ENCODE measurements at regions not wholly inside any gene's neighbourhood (a gene's known extent, or its start where the extent isn't known, plus 50 kb on each side); places are given as distances from the start of the nearest gene placed in this dataset.

- DNase-seq (no peak), ATAC-seq (ENCODE audit: low read depth) (no peak)
- no peaks in the 10 kb centered on the region for H4K20me1 ChIP-seq (ENCODE audit: insufficient read depth, low read length)
- H3K14ac ChIP-seq (replicated peaks; ENCODE audit: low read depth, low read length) = no peak overlapping the region
- dilution Hi-C loops (cut with HindIII; ENCODE audit: low sequenced_read_pairs, unreplicated experiment) = no loop called here
- H2AFZ ChIP-seq (replicated peaks; ENCODE audit: low read length, poor library complexity) = no peak overlapping the region
- no peak overlapping the region for H2AK5ac ChIP-seq (ENCODE audit: low read depth, low read length)
- WGBS, 2 experiments (ENCODE audit: extremely low coverage in 2 of 2, insufficient read length in 1 of 2) = no CpG with 5 or more reads among the region's 2 CpGs
- intact Hi-C loops (cut with micrococcal nuclease) = no loop called here
- no peak overlapping the region for H2BK20ac ChIP-seq (ENCODE audit: low read depth, low read length)
- no peak for TF ChIP-seq POLR2A (IDR thresholded peaks at IDR 0.05; ENCODE audit: low read depth, low read length)
- TF ChIP-seq CTCF (conservative IDR thresholded peaks at IDR 0.05; ENCODE audit: low read depth, low read length) = no peak
- TF ChIP-seq RCOR1 (IDR thresholded peaks at IDR 0.05; ENCODE audit: insufficient replicate concordance, low read length) = no peak
- no peak for TF ChIP-seq MAFK (IDR thresholded peaks at IDR 0.05; ENCODE audit: low read depth, low read length)
- TF ChIP-seq ELK1 (IDR thresholded peaks at IDR 0.05; ENCODE audit: borderline replicate concordance, low read depth, low read length) = no peak
- TF ChIP-seq CHD1 (IDR thresholded peaks at IDR 0.05; ENCODE audit: low read depth, low read length) = no peak
- no peak overlapping the region for H4K5ac ChIP-seq (ENCODE audit: low read depth, low read length)
- BruUV-seq (replicated peaks) = no TSS peak
- H3K27me3 ChIP-seq (ENCODE audit: control insufficient read depth, insufficient read depth, low read length) = no peaks in the 10 kb centered on the region
- H3K79me1 ChIP-seq (ENCODE audit: low read depth in 1 of 2, low read length in 2 of 2) = no peaks in the 10 kb centered on the region
- no peak overlapping the region for H3K27ac ChIP-seq (ENCODE audit: insufficient read depth, low read length)
- no peaks in the 10 kb centered on the region for H3K9me3 ChIP-seq (ENCODE audit: control insufficient read depth, insufficient read depth, low read length)
- no peak overlapping the region for H4K8ac ChIP-seq (ENCODE audit: low read depth in 2 of 2, low read length in 2 of 2)
- H3K4ac ChIP-seq (ENCODE audit: low read depth, low read length) = no peak overlapping the region
- no peak overlapping the region for H2AK9ac ChIP-seq (replicated peaks; ENCODE audit: low read depth, low read length, poor library complexity)
- no peaks in the 10 kb centered on the region for H3K4me1 ChIP-seq (ENCODE audit: control insufficient read depth, insufficient read depth, low read length)
- H3K9ac ChIP-seq (ENCODE audit: low read depth, low read length) = no peak overlapping the region
- H4K91ac ChIP-seq (ENCODE audit: insufficient read depth, low read depth, low read length) = no peak overlapping the region
- no peak overlapping the region for H3K18ac ChIP-seq (ENCODE audit: low read depth, low read length)
- ChIA-PET POLR2A (ENCODE audit: unreplicated experiment) (no interaction called here), CTCF (no interaction called here)
- in situ Hi-C loops (cut with MboI; ENCODE audit: low sequenced_read_pairs) = no loop called here
- no peak overlapping the region for H3K23ac ChIP-seq (ENCODE audit: low read depth, low read length)
- H3K36me3 ChIP-seq (ENCODE audit: control insufficient read depth, insufficient read depth, low read length) = no peaks in the 10 kb centered on the region
- H3K56ac ChIP-seq (ENCODE audit: extremely low read depth, insufficient read depth, low read length) = no peak overlapping the region
- H3K9me1 ChIP-seq (ENCODE audit: insufficient read depth, low read length) = no peaks in the 10 kb centered on the region
- H2BK5ac ChIP-seq (ENCODE audit: low read depth, low read length, poor library complexity, severe bottlenecking) = no peak overlapping the region
- no peak overlapping the region for H3K4me2 ChIP-seq (ENCODE audit: low read depth, low read length)
- H2BK15ac ChIP-seq (ENCODE audit: low read depth, low read length) = no peak overlapping the region
- no peak overlapping the region for H2BK120ac ChIP-seq (ENCODE audit: low read depth, low read length)
- no peak overlapping the region for H3K4me3 ChIP-seq (ENCODE audit: insufficient read depth, low read depth, low read length)
These were observed 464.7 kb upstream of the RORB start for GRCh38 chr9:74032421-74032820.

All from IMR-90 (cell line).